Endodermal cell (in vitro differentiated cells): ENCODE measurements at regions not wholly inside any gene's neighbourhood (a gene's known extent, or its start where the extent isn't known, plus 50 kb on each side); places are given as distances from the start of the nearest gene placed in this dataset.

Experiments used
- DNase-seq: peaks from one replicate; pipeline ENCODE4 v3.0.0-alpha.2; 2017
- H3K27ac ChIP-seq: 2 replicates; pipeline ENCODE4 v1.5.1; 2013; ENCODE audit warnings: mild to moderate bottlenecking, low read depth, low read length, moderate library complexity
- H3K27me3 ChIP-seq: 2 replicates; pipeline ENCODE4 v1.6.1; 2013; ENCODE audit warnings: mild to moderate bottlenecking, low read length, moderate library complexity; ENCODE audit not compliant: insufficient read depth, control insufficient read depth, poor library complexity, severe bottlenecking
- H3K36me3 ChIP-seq: 2 replicates; pipeline ENCODE4 v1.7.0; 2013; ENCODE audit warnings: mild to moderate bottlenecking, low read length, moderate library complexity; ENCODE audit not compliant: control insufficient read depth, insufficient read depth
- H3K4me1 ChIP-seq: one replicate; pipeline ENCODE4 v1.7.0; 2013; ENCODE audit warnings: low read length; ENCODE audit not compliant: control insufficient read depth, insufficient read depth
- H3K4me3 ChIP-seq: 2 replicates; pipeline ENCODE4 v1.5.1; 2013; ENCODE audit warnings: mild to moderate bottlenecking, low read length, moderate library complexity
- H3K9ac ChIP-seq: 2 replicates; pipeline ENCODE4 v1.6.1; 2013; ENCODE audit warnings: mild to moderate bottlenecking, low read length, moderate library complexity; ENCODE audit not compliant: poor library complexity, severe bottlenecking; ENCODE audit errors: extremely low read depth
- H3K9me3 ChIP-seq: 2 replicates; pipeline ENCODE4 v1.6.1; 2013; ENCODE audit warnings: mild to moderate bottlenecking, low read length, moderate library complexity; ENCODE audit not compliant: control insufficient read depth
- H3K27ac Mint-ChIP-seq: 2 replicates; pipeline ENCODE4 v1.8.0; 2020; ENCODE audit warnings: mixed read lengths
- H3K27me3 Mint-ChIP-seq: 2 replicates; pipeline ENCODE4 v1.8.0; 2021; ENCODE audit warnings: mild to moderate bottlenecking, mixed read lengths; ENCODE audit not compliant: insufficient read depth
- H3K36me3 Mint-ChIP-seq: 2 replicates; pipeline ENCODE4 v1.8.0; 2020; ENCODE audit warnings: low read depth, mixed read lengths
- H3K4me1 Mint-ChIP-seq: 2 replicates; pipeline ENCODE4 v1.8.0; 2020; ENCODE audit warnings: mixed read lengths
- H3K4me3 Mint-ChIP-seq: 2 replicates; pipeline ENCODE4 v1.8.0; 2020; ENCODE audit warnings: mild to moderate bottlenecking, moderate library complexity, mixed read lengths
- H3K9me3 Mint-ChIP-seq: 2 replicates; pipeline ENCODE4 v1.8.0; 2020; ENCODE audit warnings: mild to moderate bottlenecking, mixed read lengths
- CTCF ChIP-seq: fragments of 200-600 bp; sonication (generic); conservative IDR thresholded peaks from 2 replicates; pipeline ENCODE4 v1.5.0; 2021; ENCODE audit warnings: antibody characterized with exemption, mild to moderate bottlenecking
- WGBS, 2 experiments: methylation state at CpG; one replicate each; pipeline versions ENCODE4 v1.1.5 to v1.1.7; 2013; ENCODE audit warnings: missing lambda C conversion rate in 2 of 2, mixed read lengths in 1 of 2; ENCODE audit not compliant: insufficient coverage in 1 of 2, insufficient read length in 1 of 2; 5-methylcytosine and 5-hydroxymethylcytosine counted together

GRCh38 chr12:41856228-41856627 is 288.4 kb downstream of the GXYLT1 start:
- no peak for TF ChIP-seq CTCF
- Mint-ChIP-seq H3K27me3 (no peaks in the 10 kb centered on the region), H3K9me3 (peaks cover 9% of the 10 kb centered on the region), H3K36me3 (no peaks in the 10 kb centered on the region), H3K4me3 (no peak overlapping the region), H3K4me1 (peaks cover 1% of the 10 kb centered on the region), H3K27ac (no peak overlapping the region)
- DNase-seq, result no peak
- no peaks in the 10 kb centered on the region for H3K4me1 ChIP-seq
- no peak overlapping the region for H3K4me3 ChIP-seq
- no peaks in the 10 kb centered on the region for H3K27me3 ChIP-seq
- H3K9me3 ChIP-seq, result no peaks in the 10 kb centered on the region
- H3K27ac ChIP-seq, result no peak overlapping the region
- no peaks in the 10 kb centered on the region for H3K36me3 ChIP-seq
- no peak overlapping the region for H3K9ac ChIP-seq
- WGBS, 2 experiments, result 89 to 90% methylated on average over 3 of the region's 3 CpGs

GRCh38 chr12:41850046-41850445 is 294.6 kb downstream of the GXYLT1 start:
- Histone ChIP-seq H3K4me3 (no peak overlapping the region), H3K27me3 (no peaks in the 10 kb centered on the region), H3K9me3 (peaks cover 8% of the 10 kb centered on the region), H3K4me1 (no peaks in the 10 kb centered on the region), H3K27ac (no peak overlapping the region), H3K36me3 (no peaks in the 10 kb centered on the region), H3K9ac (no peak overlapping the region)
- Mint-ChIP-seq H3K9me3 (peaks cover 3% of the 10 kb centered on the region), H3K4me3 (no peak overlapping the region), H3K27me3 (no peaks in the 10 kb centered on the region), H3K4me1 (no peaks in the 10 kb centered on the region), H3K27ac (no peak overlapping the region), H3K36me3 (no peaks in the 10 kb centered on the region)
- no peak for DNase-seq
- no peak for TF ChIP-seq CTCF
- WGBS, 2 experiments, result 90 to 100% methylated on average over 2 to 3 of the region's 3 CpGs

GRCh38 chr12:41846718-41847117 is 298.0 kb downstream of the GXYLT1 start:
- Histone ChIP-seq H3K4me1 (no peaks in the 10 kb centered on the region), H3K9ac (no peak overlapping the region), H3K27ac (no peak overlapping the region), H3K9me3 (peaks cover 8% of the 10 kb centered on the region), H3K36me3 (no peaks in the 10 kb centered on the region), H3K27me3 (no peaks in the 10 kb centered on the region), H3K4me3 (no peak overlapping the region)
- no peaks in the 10 kb centered on the region for H3K4me1 Mint-ChIP-seq
- no peak overlapping the region for H3K27ac Mint-ChIP-seq
- no peaks in the 10 kb centered on the region for H3K36me3 Mint-ChIP-seq
- no peaks in the 10 kb centered on the region for H3K27me3 Mint-ChIP-seq
- H3K9me3 Mint-ChIP-seq, result no peaks in the 10 kb centered on the region
- TF ChIP-seq CTCF, result no peak
- DNase-seq, result no peak
- 84 to 100% methylated on average over 1 of the region's 1 CpG for WGBS, 2 experiments
- no peak overlapping the region for H3K4me3 Mint-ChIP-seq
